Ascending aorta (tissue), 2 donors: ENCODE measurements at regions not wholly inside any gene's neighbourhood (a gene's known extent, or its start where the extent isn't known, plus 50 kb on each side); places are given as distances from the start of the nearest gene placed in this dataset.

Experiments
- DNase-seq, 2 donors: peaks; one replicate each; pipeline ENCODE4 v3.0.0-alpha.2; 2019; ENCODE audit warnings: low spot score in 2 of 2
- H3K27ac ChIP-seq, 2 donors: fragments of 200-600 bp; sonication (generic); one replicate each; pipeline ENCODE4 v1.5.1; 2016 to 2017; ENCODE audit warnings: mild to moderate bottlenecking in 1 of 2
- H3K27me3 ChIP-seq: fragments of 200-600 bp; sonication (generic); one replicate; pipeline ENCODE4 v1.5.1; 2017
- H3K36me3 ChIP-seq, 2 donors: fragments of 200-600 bp; sonication (generic); one replicate each; pipeline ENCODE4 v1.5.1; 2016
- H3K4me1 ChIP-seq, 2 donors: fragments of 200-600 bp; sonication (generic); one replicate each; pipeline ENCODE4 v1.5.1; 2016 to 2017; ENCODE audit warnings: mild to moderate bottlenecking in 1 of 2
- H3K4me3 ChIP-seq, 2 donors: fragments of 200-600 bp; sonication (generic); one replicate each; pipeline ENCODE4 v1.5.1; 2016 to 2017; ENCODE audit warnings: mild to moderate bottlenecking in 1 of 2
- H3K9me3 ChIP-seq, 2 donors: fragments of 200-600 bp; sonication (generic); one replicate each; pipeline ENCODE4 v1.5.1; 2016
- CTCF ChIP-seq, 3 experiments: fragments of 200-600 bp in 2 of 3; fragments of 450-650 bp in 1 of 3; sonication (generic) in 2 of 3; IDR thresholded peaks; one replicate each; pipeline ENCODE4 v1.5.1; 2016 to 2019; ENCODE audit warnings: antibody characterized with exemption in 3 of 3, mild to moderate bottlenecking in 1 of 3, moderate library complexity in 1 of 3
- intact Hi-C: fragments of 100-400 bp; cut with DNase I; formaldehyde crosslinking; loops from one replicate; pipeline ENCODE4 v1.15.1; 2023

GRCh38 chr12:45599196-45599595, 130.3 kb upstream of the ARID2 start:
- intact Hi-C loops = no loop called here

GRCh38 chr12:45601390-45601789, 128.1 kb upstream of the ARID2 start:
- peaks cover 0 to 11% of the 10 kb centered on the region in 2 donors for H3K9me3 ChIP-seq
- intact Hi-C loops = no loop called here

More at GRCh38 chr12:45599196-45599595, 130.3 kb upstream of the ARID2 start:
- Histone ChIP-seq H3K4me3 (no peak overlapping the region), H3K27ac (no peak overlapping the region), H3K27me3 (no peaks in the 10 kb centered on the region), H3K9me3 (no peaks in the 10 kb centered on the region), H3K36me3 (no peaks in the 10 kb centered on the region), H3K4me1 (no peaks in the 10 kb centered on the region)
- DNase-seq = no peak
- TF ChIP-seq CTCF (IDR thresholded peaks at IDR 0.05) = no peak

GRCh38 chr12:45601888-45602287, 127.6 kb upstream of the ARID2 start:
- no peak overlapping the region for H3K27ac ChIP-seq
- no peaks in the 10 kb centered on the region for H3K4me1 ChIP-seq
- H3K9me3 ChIP-seq = peaks cover 0 to 11% of the 10 kb centered on the region in 2 donors
- no peak overlapping the region for H3K4me3 ChIP-seq
- H3K36me3 ChIP-seq = no peaks in the 10 kb centered on the region
- no peak for TF ChIP-seq CTCF (IDR thresholded peaks at IDR 0.05)
- intact Hi-C loops = no loop called here
- DNase-seq = no peak
- H3K27me3 ChIP-seq = no peaks in the 10 kb centered on the region

More at GRCh38 chr12:45601390-45601789, 128.1 kb upstream of the ARID2 start:
- no peak for DNase-seq
- no peak overlapping the region for H3K4me3 ChIP-seq
- H3K36me3 ChIP-seq = no peaks in the 10 kb centered on the region
- H3K27me3 ChIP-seq = no peaks in the 10 kb centered on the region
- no peak for TF ChIP-seq CTCF (IDR thresholded peaks at IDR 0.05)
- no peaks in the 10 kb centered on the region for H3K4me1 ChIP-seq
- no peak overlapping the region for H3K27ac ChIP-seq

- no peak for TF ChIP-seq CTCF (IDR thresholded peaks at IDR 0.05)
- Histone ChIP-seq H3K27ac (no peak overlapping the region), H3K4me3 (no peak overlapping the region), H3K9me3 (peaks cover 0 to 11% of the 10 kb centered on the region in 2 donors), H3K27me3 (no peaks in the 10 kb centered on the region), H3K4me1 (no peaks in the 10 kb centered on the region), H3K36me3 (no peaks in the 10 kb centered on the region)
- no peak for DNase-seq
- intact Hi-C loops = no loop called here
These were observed 123.9 kb upstream of the ARID2 start for GRCh38 chr12:45605624-45606023.

- no peak overlapping the region for H3K27ac ChIP-seq
- intact Hi-C loops = no loop called here
- H3K9me3 ChIP-seq = peaks cover 0 to under 1% of the 10 kb centered on the region in 2 donors
- DNase-seq = no peak
- H3K36me3 ChIP-seq = no peaks in the 10 kb centered on the region
- H3K4me1 ChIP-seq = no peaks in the 10 kb centered on the region
- H3K4me3 ChIP-seq = peak overlapping the region; percentile 31 to 58
- no peaks in the 10 kb centered on the region for H3K27me3 ChIP-seq
- no peak for TF ChIP-seq CTCF (IDR thresholded peaks at IDR 0.05)
These were observed 118.4 kb upstream of the ARID2 start for GRCh38 chr12:45611061-45611460.

- H3K27me3 ChIP-seq = no peaks in the 10 kb centered on the region
- DNase-seq = no peak
- peak overlapping the region; percentile 31 to 58 for H3K4me3 ChIP-seq
- no peak for TF ChIP-seq CTCF (IDR thresholded peaks at IDR 0.05)
- H3K4me1 ChIP-seq = no peaks in the 10 kb centered on the region
- intact Hi-C loops = no loop called here
- no peaks in the 10 kb centered on the region for H3K36me3 ChIP-seq
- no peak overlapping the region for H3K27ac ChIP-seq
- no peaks in the 10 kb centered on the region for H3K9me3 ChIP-seq
These were observed 118.0 kb upstream of the ARID2 start for GRCh38 chr12:45611495-45611894.
